Ishikawa (cell line): ENCODE measurements at regions not wholly inside any gene's neighbourhood (a gene's known extent, or its start where the extent isn't known, plus 50 kb on each side); places are given as distances from the start of the nearest gene placed in this dataset.
A peak's percentile ranks its signal among the peaks of the same experiment; 100 is the strongest.

Experiments
- TF ChIP-seq, protein P1 (sequence below): IDR thresholded peaks from 2 replicates; pipeline ENCODE4 v1.6.1; 2012; ENCODE audit warnings: low read depth, mild to moderate bottlenecking

DNA sequence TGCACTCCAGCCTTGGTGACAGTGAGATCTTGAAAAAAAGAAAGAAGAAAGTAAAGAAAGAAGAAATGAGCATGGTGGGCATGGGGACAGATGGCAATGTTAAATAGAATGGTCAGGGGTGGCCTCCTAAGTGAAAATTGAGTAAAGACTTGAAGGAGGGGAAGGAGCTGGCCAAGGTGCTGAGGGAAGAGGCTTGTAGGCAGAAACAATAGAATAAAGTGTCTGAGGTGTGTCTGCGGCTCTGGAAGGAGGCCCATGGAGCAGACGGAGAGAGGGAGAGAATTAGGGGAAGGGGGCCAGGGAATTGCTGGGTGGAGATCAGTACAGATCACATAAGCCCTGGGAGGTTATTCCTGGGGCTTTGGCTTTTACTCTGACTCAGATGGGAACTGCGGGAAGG is 70.7 kb downstream of the CCDC201 start:
- TF ChIP-seq, protein P1, sequence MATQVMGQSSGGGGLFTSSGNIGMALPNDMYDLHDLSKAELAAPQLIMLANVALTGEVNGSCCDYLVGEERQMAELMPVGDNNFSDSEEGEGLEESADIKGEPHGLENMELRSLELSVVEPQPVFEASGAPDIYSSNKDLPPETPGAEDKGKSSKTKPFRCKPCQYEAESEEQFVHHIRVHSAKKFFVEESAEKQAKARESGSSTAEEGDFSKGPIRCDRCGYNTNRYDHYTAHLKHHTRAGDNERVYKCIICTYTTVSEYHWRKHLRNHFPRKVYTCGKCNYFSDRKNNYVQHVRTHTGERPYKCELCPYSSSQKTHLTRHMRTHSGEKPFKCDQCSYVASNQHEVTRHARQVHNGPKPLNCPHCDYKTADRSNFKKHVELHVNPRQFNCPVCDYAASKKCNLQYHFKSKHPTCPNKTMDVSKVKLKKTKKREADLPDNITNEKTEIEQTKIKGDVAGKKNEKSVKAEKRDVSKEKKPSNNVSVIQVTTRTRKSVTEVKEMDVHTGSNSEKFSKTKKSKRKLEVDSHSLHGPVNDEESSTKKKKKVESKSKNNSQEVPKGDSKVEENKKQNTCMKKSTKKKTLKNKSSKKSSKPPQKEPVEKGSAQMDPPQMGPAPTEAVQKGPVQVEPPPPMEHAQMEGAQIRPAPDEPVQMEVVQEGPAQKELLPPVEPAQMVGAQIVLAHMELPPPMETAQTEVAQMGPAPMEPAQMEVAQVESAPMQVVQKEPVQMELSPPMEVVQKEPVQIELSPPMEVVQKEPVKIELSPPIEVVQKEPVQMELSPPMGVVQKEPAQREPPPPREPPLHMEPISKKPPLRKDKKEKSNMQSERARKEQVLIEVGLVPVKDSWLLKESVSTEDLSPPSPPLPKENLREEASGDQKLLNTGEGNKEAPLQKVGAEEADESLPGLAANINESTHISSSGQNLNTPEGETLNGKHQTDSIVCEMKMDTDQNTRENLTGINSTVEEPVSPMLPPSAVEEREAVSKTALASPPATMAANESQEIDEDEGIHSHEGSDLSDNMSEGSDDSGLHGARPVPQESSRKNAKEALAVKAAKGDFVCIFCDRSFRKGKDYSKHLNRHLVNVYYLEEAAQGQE, result peak; percentile 75
